ENCODE measurements at regions not wholly inside any gene's neighbourhood (a gene's known extent, or its start where the extent isn't known, plus 50 kb on each side); places are given as distances from the start of the nearest gene placed in this dataset.

DNA sequence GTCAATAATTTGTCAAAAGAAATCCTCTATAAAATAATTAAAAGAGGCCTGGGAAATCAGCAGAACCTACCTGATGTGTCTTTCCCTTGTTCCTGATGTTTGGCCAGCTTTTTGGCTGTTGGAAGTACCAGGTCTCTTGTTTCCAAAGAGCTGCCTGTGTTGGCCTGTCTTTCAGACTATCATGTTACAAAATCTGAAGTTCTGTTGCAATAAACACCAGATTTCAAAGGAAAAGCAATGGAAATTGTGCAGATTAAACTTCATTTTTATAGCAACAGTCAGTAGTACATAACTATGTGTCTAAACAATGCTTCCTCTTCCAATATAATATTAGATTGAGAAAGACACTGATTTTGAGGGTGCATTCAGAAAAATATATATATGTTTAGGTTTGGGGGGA is 647.2 kb upstream of the CXADR start:
- DNase-seq (ENCODE audit: low read depth): no peak
- in situ Hi-C loops (cut with HindIII; ENCODE audit: low pct_unique_long_range_greater_than_20kb, low sequenced_read_pairs): no loop called here

DNA sequence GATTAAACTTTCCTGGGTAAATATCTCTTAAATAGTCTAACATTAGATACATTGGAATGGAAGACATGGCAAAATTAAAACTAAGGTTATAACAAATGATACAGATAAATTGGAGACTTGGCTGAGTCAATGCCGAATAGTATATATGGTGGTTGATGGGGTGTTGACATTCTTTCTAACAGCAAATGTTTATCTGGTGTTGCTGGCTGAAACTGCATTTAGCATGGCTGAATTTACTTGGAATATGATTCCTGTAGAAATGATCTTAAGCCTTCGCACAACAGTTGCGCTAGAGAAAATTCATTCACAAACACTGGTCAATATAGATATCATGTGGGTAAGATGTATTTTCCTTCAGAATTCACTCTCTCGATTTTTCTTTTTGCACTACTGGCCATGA is 646.0 kb upstream of the CXADR start:
- no peak for DNase-seq (ENCODE audit: low read depth)
- in situ Hi-C loops (cut with HindIII; ENCODE audit: low pct_unique_long_range_greater_than_20kb, low sequenced_read_pairs): no loop called here

- in situ Hi-C loops (cut with HindIII; ENCODE audit: low pct_unique_long_range_greater_than_20kb, low sequenced_read_pairs): no loop called here
- DNase-seq (ENCODE audit: low read depth): no peak
These were observed 642.7 kb upstream of the CXADR start for GRCh38 chr21:16870103-16870502.

- in situ Hi-C loops (cut with HindIII; ENCODE audit: low pct_unique_long_range_greater_than_20kb, low sequenced_read_pairs): no loop called here
- no peak for DNase-seq (ENCODE audit: low read depth)
These were observed 640.2 kb upstream of the CXADR start for GRCh38 chr21:16872616-16873015.

DNA sequence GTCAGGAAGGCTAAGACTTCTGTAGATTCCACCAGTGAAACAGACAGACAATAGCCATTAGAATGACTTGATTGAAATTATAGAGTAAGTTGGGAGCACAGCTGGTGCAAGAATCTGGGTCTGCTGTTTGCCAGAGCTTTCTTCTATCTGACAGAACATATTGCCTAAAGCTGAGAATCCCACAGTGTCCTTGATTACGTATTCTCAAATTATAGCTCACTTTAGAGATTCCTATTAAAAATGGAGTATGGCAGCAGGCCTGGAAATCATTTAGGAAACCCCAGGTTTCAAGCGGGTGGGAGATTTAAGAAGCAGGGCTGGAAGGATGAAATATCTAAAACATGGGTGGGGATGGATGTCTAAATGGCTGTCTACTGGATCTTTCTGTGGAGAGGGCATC is 639.7 kb upstream of the CXADR start:
- DNase-seq (ENCODE audit: low read depth): no peak
- in situ Hi-C loops (cut with HindIII; ENCODE audit: low pct_unique_long_range_greater_than_20kb, low sequenced_read_pairs): no loop called here

GRCh38 chr21:16873596-16873995 is 639.2 kb upstream of the CXADR start:
- no peak for DNase-seq (ENCODE audit: low read depth)
- in situ Hi-C loops (cut with HindIII; ENCODE audit: low pct_unique_long_range_greater_than_20kb, low sequenced_read_pairs): no loop called here

GRCh38 chr21:16879479-16879878 is 633.4 kb upstream of the CXADR start:
- no peak for DNase-seq (ENCODE audit: low read depth)
- in situ Hi-C loops (cut with HindIII; ENCODE audit: low pct_unique_long_range_greater_than_20kb, low sequenced_read_pairs): no loop called here

DNA sequence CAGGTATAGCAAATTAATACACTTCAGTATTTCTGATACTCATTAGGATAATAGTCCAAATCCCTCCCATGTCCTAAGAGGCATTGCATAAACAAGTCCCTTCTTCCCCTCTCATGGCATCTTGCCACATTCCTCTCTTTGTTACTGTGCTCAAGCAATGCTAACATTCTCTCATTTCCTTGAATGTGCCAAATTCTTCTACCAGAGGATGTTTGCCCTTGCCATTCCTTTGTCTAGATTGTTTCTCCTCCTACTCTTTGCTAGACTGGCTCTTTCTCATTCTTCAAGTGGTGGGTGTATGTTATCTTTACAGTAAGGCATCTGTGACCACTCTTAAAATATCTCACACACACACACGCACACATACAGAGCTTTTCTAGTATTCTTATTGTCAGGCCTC is 621.0 kb upstream of the CXADR start:
- DNase-seq (ENCODE audit: low read depth): no peak
- in situ Hi-C loops (cut with HindIII; ENCODE audit: low pct_unique_long_range_greater_than_20kb, low sequenced_read_pairs): no loop called here

GRCh38 chr21:16900685-16901084 is 612.2 kb upstream of the CXADR start:
- in situ Hi-C loops (cut with HindIII; ENCODE audit: low pct_unique_long_range_greater_than_20kb, low sequenced_read_pairs): no loop called here
- DNase-seq (ENCODE audit: low read depth): no peak

- DNase-seq (ENCODE audit: low read depth): peak; percentile 2
- in situ Hi-C loops (cut with HindIII; ENCODE audit: low pct_unique_long_range_greater_than_20kb, low sequenced_read_pairs): no loop called here
These were observed 604.8 kb upstream of the CXADR start for GRCh38 chr21:16908077-16908476.

DNA sequence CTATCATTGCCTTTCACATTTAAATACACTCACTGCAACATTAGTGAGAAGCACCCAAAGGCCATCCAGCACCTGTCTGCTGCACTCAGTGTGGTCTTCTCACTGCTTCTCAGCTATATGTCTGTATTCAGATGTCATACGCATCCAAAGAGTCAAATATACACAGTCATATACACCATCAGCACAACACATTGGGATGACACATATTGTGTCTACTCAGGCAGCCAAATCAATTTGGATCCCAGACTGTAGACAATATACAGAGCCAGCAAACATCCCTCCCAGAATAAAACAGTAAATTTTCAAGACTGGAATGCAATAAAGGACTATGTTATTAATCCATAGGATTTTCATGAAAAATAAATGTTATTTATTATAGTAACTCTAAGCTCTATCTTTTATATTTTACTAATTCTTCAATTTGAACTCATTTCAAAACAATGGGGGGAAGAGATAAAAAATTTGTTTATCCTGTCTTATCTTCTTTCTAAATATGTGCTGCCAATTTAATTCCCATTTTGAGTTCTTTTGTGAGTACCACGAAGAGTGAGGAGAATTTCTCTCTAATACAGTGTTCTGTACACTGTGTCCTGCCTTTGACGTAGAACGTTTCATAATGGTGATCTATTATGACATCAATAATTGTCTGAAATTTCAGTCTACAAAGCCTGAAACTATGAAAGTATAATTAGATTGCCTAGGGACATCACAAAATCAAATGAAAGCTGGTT is 602.2 kb upstream of the CXADR start:
- DNase-seq (ENCODE audit: low read depth): no peak
- in situ Hi-C loops (cut with HindIII; ENCODE audit: low pct_unique_long_range_greater_than_20kb, low sequenced_read_pairs): no loop called here

DNA sequence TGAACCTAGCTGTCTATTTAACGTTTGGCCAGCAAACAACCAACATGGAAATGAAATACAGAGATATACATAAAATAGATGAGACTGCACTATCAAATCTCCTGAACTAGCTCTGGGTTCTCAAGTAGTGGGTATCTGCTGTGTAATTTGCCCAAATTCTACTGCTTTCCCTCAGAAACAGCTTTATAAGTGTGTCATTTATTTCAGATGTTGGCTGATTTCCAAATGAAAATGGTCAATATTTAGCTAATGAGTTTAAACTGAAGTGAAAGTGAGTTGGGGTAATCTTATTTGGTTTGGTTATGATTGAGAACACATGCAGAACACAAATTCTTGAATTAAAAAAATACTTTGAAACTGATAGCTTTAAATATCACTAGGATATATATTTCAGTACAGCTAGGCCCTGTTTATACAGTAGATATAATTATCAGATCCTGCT is 601.7 kb upstream of the CXADR start:
- DNase-seq (ENCODE audit: low read depth): no peak
- in situ Hi-C loops (cut with HindIII; ENCODE audit: low pct_unique_long_range_greater_than_20kb, low sequenced_read_pairs): no loop called here

- in situ Hi-C loops (cut with HindIII; ENCODE audit: low pct_unique_long_range_greater_than_20kb, low sequenced_read_pairs): no loop called here
- no peak for DNase-seq (ENCODE audit: low read depth)
These were observed 600.8 kb upstream of the CXADR start for GRCh38 chr21:16912075-16912474.

GRCh38 chr21:16913010-16913409 is 599.8 kb upstream of the CXADR start:
- DNase-seq (ENCODE audit: low read depth): peak; percentile 10
- in situ Hi-C loops (cut with HindIII; ENCODE audit: low pct_unique_long_range_greater_than_20kb, low sequenced_read_pairs): no loop called here

DNA sequence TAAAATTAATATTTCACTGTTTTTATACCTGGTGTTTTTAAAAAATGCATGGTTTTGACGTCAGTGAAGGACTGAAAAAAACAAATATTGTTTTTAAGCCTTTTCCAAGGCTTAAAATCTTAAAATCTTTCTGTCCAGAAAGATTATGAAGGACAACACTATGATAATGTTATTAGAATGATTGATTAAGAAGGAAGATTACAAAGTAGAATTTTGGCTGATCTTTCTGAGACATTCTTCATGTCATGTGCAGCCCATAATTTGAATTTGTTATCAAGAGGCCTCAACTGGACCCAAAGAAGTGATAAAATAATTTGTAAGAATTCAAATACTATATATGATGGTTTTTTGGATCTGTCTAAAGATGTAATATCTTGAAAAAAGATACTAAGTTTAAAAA is 584.4 kb upstream of the CXADR start:
- in situ Hi-C loops (cut with HindIII; ENCODE audit: low pct_unique_long_range_greater_than_20kb, low sequenced_read_pairs): no loop called here
- DNase-seq (ENCODE audit: low read depth): no peak

GRCh38 chr21:16932314-16932713 is 580.5 kb upstream of the CXADR start:
- in situ Hi-C loops (cut with HindIII; ENCODE audit: low pct_unique_long_range_greater_than_20kb, low sequenced_read_pairs): no loop called here
- no peak for DNase-seq (ENCODE audit: low read depth)

GRCh38 chr21:16942703-16943102 is 570.1 kb upstream of the CXADR start:
- in situ Hi-C loops (cut with HindIII; ENCODE audit: low pct_unique_long_range_greater_than_20kb, low sequenced_read_pairs): no loop called here
- DNase-seq (ENCODE audit: low read depth): peak; percentile 18

- in situ Hi-C loops (cut with HindIII; ENCODE audit: low pct_unique_long_range_greater_than_20kb, low sequenced_read_pairs): no loop called here
- DNase-seq (ENCODE audit: low read depth): no peak
These were observed 569.6 kb upstream of the CXADR start for GRCh38 chr21:16943231-16943630.

- DNase-seq (ENCODE audit: low read depth): no peak
- in situ Hi-C loops (cut with HindIII; ENCODE audit: low pct_unique_long_range_greater_than_20kb, low sequenced_read_pairs): no loop called here
These were observed 567.3 kb upstream of the CXADR start for GRCh38 chr21:16945580-16945979.

- no peak for DNase-seq (ENCODE audit: low read depth)
- in situ Hi-C loops (cut with HindIII; ENCODE audit: low pct_unique_long_range_greater_than_20kb, low sequenced_read_pairs): no loop called here
These were observed 556.0 kb upstream of the CXADR start for GRCh38 chr21:16956824-16957223.
